IMR-90 (cell line): ENCODE measurements at regions not wholly inside any gene's neighbourhood (a gene's known extent, or its start where the extent isn't known, plus 50 kb on each side); places are given as distances from the start of the nearest gene placed in this dataset.

Source experiments
- BHLHE40 ChIP-seq: fragments of 150-350 bp; IDR thresholded peaks from 2 replicates; pipeline ENCODE4 v1.6.1; 2016; ENCODE audit warnings: mild to moderate bottlenecking, low read depth, low read length
- CEBPB ChIP-seq: IDR thresholded peaks from 2 replicates; pipeline ENCODE4 v1.6.1; 2012; ENCODE audit warnings: low read depth, low read length, improper control_type of control experiment
- CHD1 ChIP-seq: IDR thresholded peaks from 2 replicates; pipeline ENCODE4 v1.6.1; 2012; ENCODE audit warnings: low read depth, low read length, improper control_type of control experiment
- CTCF ChIP-seq: conservative IDR thresholded peaks from 2 replicates; pipeline ENCODE4 v1.5.1; 2012; ENCODE audit warnings: mild to moderate bottlenecking, low read depth, low read length, improper control_type of control experiment
- FOS ChIP-seq: fragments of 150-350 bp; IDR thresholded peaks from 2 replicates; pipeline ENCODE4 v1.6.1; 2016; ENCODE audit warnings: low read depth, low read length
- MAFK ChIP-seq: IDR thresholded peaks from 2 replicates; pipeline ENCODE4 v1.6.1; 2012; ENCODE audit warnings: low read depth, low read length, improper control_type of control experiment
- MAZ ChIP-seq: IDR thresholded peaks from 2 replicates; pipeline ENCODE4 v1.6.1; 2012; ENCODE audit warnings: low read depth, mild to moderate bottlenecking, low read length, improper control_type of control experiment, moderate library complexity, borderline replicate concordance
- MXI1 ChIP-seq: IDR thresholded peaks from 2 replicates; pipeline ENCODE4 v1.6.1; 2012; ENCODE audit warnings: low read depth, mild to moderate bottlenecking, low read length, moderate library complexity, borderline replicate concordance
- POLR2A ChIP-seq: IDR thresholded peaks from 2 replicates; pipeline ENCODE4 v1.6.1; 2012; ENCODE audit warnings: mild to moderate bottlenecking, low read depth, low read length
- RAD21 ChIP-seq: IDR thresholded peaks from 2 replicates; pipeline ENCODE4 v1.6.1; 2012; ENCODE audit warnings: low read length, improper control_type of control experiment
- RCOR1 ChIP-seq: IDR thresholded peaks from 2 replicates; pipeline ENCODE4 v1.6.1; 2012; ENCODE audit warnings: mild to moderate bottlenecking, low read length, improper control_type of control experiment; ENCODE audit not compliant: insufficient replicate concordance
- RFX5 ChIP-seq: IDR thresholded peaks from 2 replicates; pipeline ENCODE4 v1.8.0; 2012; ENCODE audit warnings: low read depth, mild to moderate bottlenecking, low read length, moderate library complexity
- SMC3 ChIP-seq: fragments of 150-350 bp; IDR thresholded peaks from 2 replicates; pipeline ENCODE4 v1.6.1; 2016; ENCODE audit warnings: low read depth, mild to moderate bottlenecking, antibody characterized with exemption, low read length, moderate library complexity
- TF ChIP-seq, protein P1 (sequence below): fragments of 150-350 bp; IDR thresholded peaks from 2 replicates; pipeline ENCODE4 v1.6.1; 2017; ENCODE audit warnings: mild to moderate bottlenecking, antibody characterized with exemption, low read length, low read depth

DNA sequence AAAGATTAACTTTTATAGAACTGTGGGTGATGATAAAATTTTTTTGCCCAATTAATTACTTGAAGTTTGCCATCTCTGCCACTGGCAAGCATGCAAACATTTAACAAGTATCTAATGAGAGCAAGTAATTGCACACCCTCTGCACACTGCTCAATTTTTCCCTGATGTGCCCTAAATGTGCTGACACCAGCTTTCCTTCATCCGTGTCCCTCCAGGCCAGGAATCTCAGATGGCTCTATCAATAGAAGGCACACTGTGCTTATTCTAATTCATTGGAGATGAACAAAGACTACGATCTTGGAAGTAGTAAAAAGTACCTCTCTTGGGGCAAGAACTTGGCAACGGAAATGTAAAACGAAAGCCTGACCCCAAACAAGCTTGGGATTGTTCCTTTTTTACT lies 212.1 kb downstream of the GPR37 start:
- TF ChIP-seq POLR2A: no peak
- TF ChIP-seq CTCF: no peak
- TF ChIP-seq RAD21: no peak
- no peak for TF ChIP-seq MXI1
- no peak for TF ChIP-seq CEBPB
- TF ChIP-seq RFX5: no peak
- TF ChIP-seq CHD1: no peak
- TF ChIP-seq SMC3: no peak
- TF ChIP-seq MAFK: peak; percentile 49
- no peak for TF ChIP-seq FOS
- no peak for TF ChIP-seq RCOR1
- TF ChIP-seq MAZ: no peak
- TF ChIP-seq BHLHE40: no peak
- TF ChIP-seq, protein P1, sequence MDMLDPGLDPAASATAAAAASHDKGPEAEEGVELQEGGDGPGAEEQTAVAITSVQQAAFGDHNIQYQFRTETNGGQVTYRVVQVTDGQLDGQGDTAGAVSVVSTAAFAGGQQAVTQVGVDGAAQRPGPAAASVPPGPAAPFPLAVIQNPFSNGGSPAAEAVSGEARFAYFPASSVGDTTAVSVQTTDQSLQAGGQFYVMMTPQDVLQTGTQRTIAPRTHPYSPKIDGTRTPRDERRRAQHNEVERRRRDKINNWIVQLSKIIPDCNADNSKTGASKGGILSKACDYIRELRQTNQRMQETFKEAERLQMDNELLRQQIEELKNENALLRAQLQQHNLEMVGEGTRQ: no peak
